HepG2 (cell line): ENCODE measurements at regions not wholly inside any gene's neighbourhood (a gene's known extent, or its start where the extent isn't known, plus 50 kb on each side); places are given as distances from the start of the nearest gene placed in this dataset.

Experiments used
- ATAC-seq: fragments of 200-7000 bp; cut with Tn5 transposase; 3 replicates; pipeline ENCODE4 v1.9.1; 2020; ENCODE audit warnings: mild to moderate bottlenecking, moderate library complexity
- BruUV-seq: library from RNA; stranded (reverse); fragments of 400-500 nt; replicated peaks from 2 replicates; lab custom pipeline; 2021; lab: Mats Ljungman, UMichigan
- CTCF ChIA-PET: fragments of 300-600 bp; formaldehyde crosslinking; extraction: SDS; loops from one replicate; lab custom pipeline; 2021; ENCODE audit warnings: low total read pairs, inconsistent platforms, low intra/inter-chr PET ratio; lab: Yijun Ruan, JAX
- POLR2A ChIA-PET: fragments of 350-600 bp; sonication (Branson Sonifier 250); formaldehyde crosslinking; loops from one replicate; lab custom pipeline; 2020; ENCODE audit warnings: antibody characterized with exemption, inconsistent platforms; lab: Yijun Ruan, JAX
- DNase-seq: peaks from one replicate; pipeline ENCODE4 v3.0.0-alpha.2; 2015; ENCODE audit warnings: low spot score
- FAIRE-seq: peaks from 3 replicates; lab custom pipeline; 2011; peaks lifted over from hg19 to GRCh38; lab: Jason Lieb, UNC
- H2AFZ ChIP-seq: one replicate; pipeline ENCODE4 v1.6.1; 2011; ENCODE audit warnings: low read length, inconsistent platforms
- H3K27ac ChIP-seq: fragments of 300-600 bp; 3 replicates; pipeline ENCODE4 v1.8.0; 2011; ENCODE audit warnings: mixed run types, mild to moderate bottlenecking, mixed read lengths, low read length, inconsistent platforms; ENCODE audit not compliant: insufficient read depth; ENCODE audit errors: extremely low read length
- H3K27me3 ChIP-seq, 2 experiments: fragments of 200-600 bp in 1 of 2; 2 replicates in 1 of 2; 3 replicates in 1 of 2; pipeline versions ENCODE4 v1.6.0 to v1.8.0; 2011; ENCODE audit warnings: low read length in 2 of 2, mild to moderate bottlenecking in 2 of 2, moderate library complexity in 2 of 2, inconsistent platforms in 1 of 2; ENCODE audit not compliant: insufficient read depth in 2 of 2, control insufficient read depth in 1 of 2
- H3K36me3 ChIP-seq, 2 experiments: fragments of 200-600 bp in 1 of 2; replicated peaks in 1 of 2; 2 replicates in 1 of 2; 3 replicates in 1 of 2; pipeline versions ENCODE4 v1.5.1 to v1.8.0; 2011; ENCODE audit warnings: low read length in 2 of 2, inconsistent platforms in 1 of 2; ENCODE audit not compliant: insufficient read depth in 2 of 2, control insufficient read depth in 1 of 2
- H3K4me1 ChIP-seq: 2 replicates; pipeline ENCODE4 v1.5.1; 2012; ENCODE audit warnings: low read length, inconsistent platforms; ENCODE audit not compliant: insufficient read depth
- H3K4me2 ChIP-seq: 2 replicates; pipeline ENCODE4 v1.6.0; 2011; ENCODE audit warnings: low read depth, low read length, inconsistent platforms
- H3K4me3 ChIP-seq, 3 experiments: fragments of 200-600 bp in 1 of 3; sonication (generic), shearing (Covaris generic) in 1 of 3; replicated peaks in 1 of 3; 2 replicates each; pipeline ENCODE4 v1.5.1; 2011 to 2016; ENCODE audit warnings: low read length in 3 of 3, inconsistent platforms in 2 of 3, low read depth in 2 of 3, mild to moderate bottlenecking in 2 of 3, control low read depth in 1 of 3, mixed read lengths in 1 of 3; ENCODE audit not compliant: insufficient read depth in 1 of 3
- H3K79me2 ChIP-seq: one replicate; pipeline ENCODE4 v1.6.1; 2011; ENCODE audit warnings: low read length, inconsistent platforms; ENCODE audit not compliant: insufficient read depth
- H3K9ac ChIP-seq: 2 replicates; pipeline ENCODE4 v1.6.0; 2011; ENCODE audit warnings: mild to moderate bottlenecking, low read depth, low read length, inconsistent platforms; ENCODE audit not compliant: insufficient read depth
- H3K9me3 ChIP-seq: 2 replicates; pipeline ENCODE4 v1.5.1; 2012; ENCODE audit warnings: mild to moderate bottlenecking, low read length
- H4K20me1 ChIP-seq: 2 replicates; pipeline ENCODE4 v1.6.0; 2011; ENCODE audit warnings: inconsistent platforms, mild to moderate bottlenecking, low read length, moderate library complexity; ENCODE audit not compliant: insufficient read depth
- HNF1B ChIP-seq: sonication (generic); formaldehyde crosslinking; IDR thresholded peaks from 2 replicates; pipeline ENCODE4 v1.5.1; 2020; ENCODE audit warnings: mild to moderate bottlenecking, moderate library complexity, missing genetic modification reagents
- KDM1A ChIP-seq: IDR thresholded peaks from 2 replicates; pipeline ENCODE4 v1.6.1; 2016; ENCODE audit warnings: missing compliant biosample characterization
- MYC ChIP-seq: sonication (generic); formaldehyde crosslinking; IDR thresholded peaks from 2 replicates; pipeline ENCODE4 v1.9.0; 2021; ENCODE audit warnings: missing genetic modification reagents, borderline replicate concordance
- NFKBIZ ChIP-seq: IDR thresholded peaks from 2 replicates; pipeline ENCODE4 v1.6.1; 2018; ENCODE audit warnings: missing genetic modification reagents, missing compliant biosample characterization
- NFYB ChIP-seq: sonication (generic); formaldehyde crosslinking; IDR thresholded peaks from 2 replicates; pipeline ENCODE4 v1.4.0; 2020; ENCODE audit warnings: missing genetic modification reagents
- PCBP2 ChIP-seq: fragments of 200-400 bp; formaldehyde crosslinking; optimal IDR thresholded peaks from 2 replicates; pipeline ENCODE3; 2018; ENCODE audit warnings: low read length, low read depth; ENCODE audit not compliant: poor library complexity, severe bottlenecking
- RXRB ChIP-seq: IDR thresholded peaks from 2 replicates; pipeline ENCODE4 v1.6.1; 2016; ENCODE audit warnings: borderline replicate concordance, missing genetic modification reagents, missing compliant biosample characterization
- SIN3B ChIP-seq: fragments of 150-350 bp; IDR thresholded peaks from 2 replicates; pipeline ENCODE4 v1.6.1; 2014; ENCODE audit warnings: low read length
- SMYD3 ChIP-seq: sonication (generic); formaldehyde crosslinking; IDR thresholded peaks from 2 replicates; pipeline ENCODE4 v1.8.1; 2023; ENCODE audit warnings: mild to moderate bottlenecking, missing genetic modification reagents
- ZNF225 ChIP-seq: sonication (generic); formaldehyde crosslinking; IDR thresholded peaks from 2 replicates; pipeline ENCODE4 v1.4.0; 2020; ENCODE audit warnings: mild to moderate bottlenecking, missing genetic modification reagents
- ZNF34 ChIP-seq: sonication (generic); formaldehyde crosslinking; IDR thresholded peaks from 2 replicates; pipeline ENCODE4 v1.4.0; 2020; ENCODE audit warnings: mild to moderate bottlenecking, missing genetic modification reagents, borderline replicate concordance
- ZNF703 ChIP-seq: sonication (generic); formaldehyde crosslinking; IDR thresholded peaks from 2 replicates; pipeline ENCODE4 v1.5.1; 2020; ENCODE audit warnings: missing genetic modification reagents, mild to moderate bottlenecking, moderate library complexity, borderline replicate concordance
- ZNF761 ChIP-seq: sonication (generic); formaldehyde crosslinking; conservative IDR thresholded peaks from 2 replicates; pipeline ENCODE4 v1.4.0; 2020; ENCODE audit warnings: mild to moderate bottlenecking, missing genetic modification reagents
- ZSCAN22 ChIP-seq: sonication (generic); formaldehyde crosslinking; IDR thresholded peaks from 2 replicates; pipeline ENCODE4 v1.4.0; 2020; ENCODE audit warnings: mild to moderate bottlenecking, missing genetic modification reagents
- WGBS: methylation state at CpG from one replicate; pipeline ENCODE4 v1.1.6; 2017; ENCODE audit warnings: low lambda C conversion rate; 5-methylcytosine and 5-hydroxymethylcytosine counted together
- in situ Hi-C: cut with HindIII; loops from 2 replicates; pipeline ENCODE4 v1.10.0; 2017; ENCODE audit warnings: low pct_unique_long_range_greater_than_20kb; ENCODE audit not compliant: extremely low pct_ligation_motif_present
- intact Hi-C: fragments of 100-400 bp; cut with micrococcal nuclease; formaldehyde crosslinking; loops from one replicate; pipeline ENCODE4 v1.10.0; 2022; ENCODE audit not compliant: unreplicated experiment
- TF ChIP-seq, protein P1 (sequence below): sonication (generic); formaldehyde crosslinking; IDR thresholded peaks from 2 replicates; pipeline ENCODE4 v1.5.0; 2020; ENCODE audit warnings: missing genetic modification reagents
- TF ChIP-seq, protein P2 (sequence below): sonication (generic); formaldehyde crosslinking; conservative IDR thresholded peaks from 2 replicates; pipeline ENCODE4 v1.8.0; 2022; ENCODE audit warnings: low read depth, missing genetic modification reagents
- TF ChIP-seq, protein P3 (sequence below): sonication (generic); formaldehyde crosslinking; conservative IDR thresholded peaks from 2 replicates; pipeline ENCODE4 v1.5.0; 2020; ENCODE audit warnings: missing genetic modification reagents
- TF ChIP-seq, protein P4 (sequence below): sonication (generic); formaldehyde crosslinking; IDR thresholded peaks from 2 replicates; pipeline ENCODE4 v1.5.0; 2020; ENCODE audit warnings: missing genetic modification reagents, mild to moderate bottlenecking, borderline replicate concordance

DNA sequence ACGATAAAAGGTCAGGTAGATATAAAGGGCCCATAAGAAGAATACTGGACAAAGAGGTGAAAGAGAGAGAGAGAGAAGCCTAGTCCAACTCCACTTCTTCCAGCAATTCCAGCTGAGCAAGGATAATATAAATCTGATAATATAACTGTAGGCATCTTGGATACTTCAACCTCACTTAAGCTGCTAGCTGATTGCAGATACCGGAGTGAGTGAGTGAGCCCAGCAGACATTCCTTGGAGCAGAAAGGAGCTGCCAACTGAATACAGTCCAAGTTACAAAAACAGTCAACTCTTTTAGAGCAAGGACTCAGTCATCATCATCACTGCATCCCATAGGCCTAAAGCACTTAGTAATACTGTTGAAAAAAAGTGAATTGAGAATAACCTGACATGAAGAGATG is 387.6 kb downstream of the SLITRK6 start:
- no peak overlapping the region for H3K9ac ChIP-seq
- H3K27ac ChIP-seq = no peak overlapping the region
- no peaks in the 10 kb centered on the region for H4K20me1 ChIP-seq
- H3K4me2 ChIP-seq = no peak overlapping the region
- WGBS = 4% methylated on average over 2 of the region's 2 CpGs
- H3K4me1 ChIP-seq = no peaks in the 10 kb centered on the region
- CTCF ChIA-PET = no interaction called here
- H3K36me3 ChIP-seq = no peaks in the 10 kb centered on the region
- POLR2A ChIA-PET = no interaction called here
- no TSS peak for BruUV-seq
- in situ Hi-C loops (no loop called here), intact Hi-C loops (no loop called here)
- TF ChIP-seq SMYD3 (no peak), ZNF34 (CRISPR knock-in tag) (no peak), ZSCAN22 (CRISPR knock-in tag) (no peak), NFYB (no peak), NFKBIZ (no peak), HNF1B (CRISPR knock-in tag) (no peak), RXRB (CRISPR knock-in tag) (no peak), ZNF703 (CRISPR knock-in tag) (no peak), MYC (no peak), ZNF761 (no peak), KDM1A (CRISPR knock-in tag) (no peak), SIN3B (no peak), PCBP2 (no peak), ZNF225 (CRISPR knock-in tag) (no peak)
- TF ChIP-seq, protein P1, sequence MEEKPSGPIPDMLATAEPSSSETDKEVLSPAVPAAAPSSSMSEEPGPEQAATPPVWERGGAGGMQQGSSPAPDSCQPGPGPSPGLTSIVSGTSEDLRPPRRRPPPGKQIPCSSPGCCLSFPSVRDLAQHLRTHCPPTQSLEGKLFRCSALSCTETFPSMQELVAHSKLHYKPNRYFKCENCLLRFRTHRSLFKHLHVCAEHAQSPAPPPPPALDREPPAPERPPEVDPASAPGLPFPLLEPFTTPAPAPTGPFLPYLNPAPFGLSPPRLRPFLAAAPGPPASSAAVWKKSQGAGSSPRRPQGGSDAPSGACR (CRISPR knock-in tag) = no peak
- TF ChIP-seq, protein P2, sequence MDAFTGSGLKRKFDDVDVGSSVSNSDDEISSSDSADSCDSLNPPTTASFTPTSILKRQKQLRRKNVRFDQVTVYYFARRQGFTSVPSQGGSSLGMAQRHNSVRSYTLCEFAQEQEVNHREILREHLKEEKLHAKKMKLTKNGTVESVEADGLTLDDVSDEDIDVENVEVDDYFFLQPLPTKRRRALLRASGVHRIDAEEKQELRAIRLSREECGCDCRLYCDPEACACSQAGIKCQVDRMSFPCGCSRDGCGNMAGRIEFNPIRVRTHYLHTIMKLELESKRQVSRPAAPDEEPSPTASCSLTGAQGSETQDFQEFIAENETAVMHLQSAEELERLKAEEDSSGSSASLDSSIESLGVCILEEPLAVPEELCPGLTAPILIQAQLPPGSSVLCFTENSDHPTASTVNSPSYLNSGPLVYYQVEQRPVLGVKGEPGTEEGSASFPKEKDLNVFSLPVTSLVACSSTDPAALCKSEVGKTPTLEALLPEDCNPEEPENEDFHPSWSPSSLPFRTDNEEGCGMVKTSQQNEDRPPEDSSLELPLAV (CRISPR knock-in tag) = no peak
- TF ChIP-seq, protein P3, sequence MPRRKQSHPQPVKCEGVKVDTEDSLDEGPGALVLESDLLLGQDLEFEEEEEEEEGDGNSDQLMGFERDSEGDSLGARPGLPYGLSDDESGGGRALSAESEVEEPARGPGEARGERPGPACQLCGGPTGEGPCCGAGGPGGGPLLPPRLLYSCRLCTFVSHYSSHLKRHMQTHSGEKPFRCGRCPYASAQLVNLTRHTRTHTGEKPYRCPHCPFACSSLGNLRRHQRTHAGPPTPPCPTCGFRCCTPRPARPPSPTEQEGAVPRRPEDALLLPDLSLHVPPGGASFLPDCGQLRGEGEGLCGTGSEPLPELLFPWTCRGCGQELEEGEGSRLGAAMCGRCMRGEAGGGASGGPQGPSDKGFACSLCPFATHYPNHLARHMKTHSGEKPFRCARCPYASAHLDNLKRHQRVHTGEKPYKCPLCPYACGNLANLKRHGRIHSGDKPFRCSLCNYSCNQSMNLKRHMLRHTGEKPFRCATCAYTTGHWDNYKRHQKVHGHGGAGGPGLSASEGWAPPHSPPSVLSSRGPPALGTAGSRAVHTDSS (CRISPR knock-in tag) = no peak
- TF ChIP-seq, protein P4, sequence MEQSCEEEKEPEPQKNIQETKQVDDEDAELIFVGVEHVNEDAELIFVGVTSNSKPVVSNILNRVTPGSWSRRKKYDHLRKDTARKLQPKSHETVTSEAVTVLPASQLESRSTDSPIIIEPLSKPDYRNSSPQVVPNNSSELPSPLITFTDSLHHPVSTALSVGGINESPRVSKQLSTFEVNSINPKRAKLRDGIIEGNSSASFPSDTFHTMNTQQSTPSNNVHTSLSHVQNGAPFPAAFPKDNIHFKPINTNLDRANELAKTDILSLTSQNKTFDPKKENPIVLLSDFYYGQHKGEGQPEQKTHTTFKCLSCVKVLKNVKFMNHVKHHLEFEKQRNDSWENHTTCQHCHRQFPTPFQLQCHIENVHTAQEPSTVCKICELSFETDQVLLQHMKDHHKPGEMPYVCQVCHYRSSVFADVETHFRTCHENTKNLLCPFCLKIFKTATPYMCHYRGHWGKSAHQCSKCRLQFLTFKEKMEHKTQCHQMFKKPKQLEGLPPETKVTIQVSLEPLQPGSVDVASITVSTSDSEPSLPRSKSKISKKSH = no peak
- DNase-seq (no peak), ATAC-seq (no peak), FAIRE-seq (no peak)
- H3K79me2 ChIP-seq = no peaks in the 10 kb centered on the region
- H3K27me3 ChIP-seq = no peaks in the 10 kb centered on the region
- no peaks in the 10 kb centered on the region for H3K9me3 ChIP-seq
- H2AFZ ChIP-seq = no peak overlapping the region
- no peak overlapping the region for H3K4me3 ChIP-seq
